ENCODE measurements at regions not wholly inside any gene's neighbourhood (a gene's known extent, or its start where the extent isn't known, plus 50 kb on each side); places are given as distances from the start of the nearest gene placed in this dataset.

- H3K4me1 Mint-ChIP-seq = no peaks in the 10 kb centered on the region
Measured at GRCh38 chr1:99173282-99173681, 91.0 kb upstream of the PLPPR4 start.

GRCh38 chr1:99173900-99174299, 90.4 kb upstream of the PLPPR4 start:
- WGBS (ENCODE audit: insufficient coverage) = 87% methylated on average over 3 of the region's 7 CpGs
- Mint-ChIP-seq H3K27ac (no peak overlapping the region), H3K9me3 (no peaks in the 10 kb centered on the region), H3K4me1 (no peaks in the 10 kb centered on the region), H3K36me3 (no peaks in the 10 kb centered on the region), H3K4me3 (no peak overlapping the region), H3K27me3 (peaks cover 14 to 16% of the 10 kb centered on the region in 2 donors)
- H3K27ac ChIP-seq (ENCODE audit: low read length) = no peak overlapping the region
- no peak for ATAC-seq (replicated peaks in 1 of 4)
- POLR2A ChIA-PET = no interaction called here
- no peak overlapping the region for H3K4me3 ChIP-seq (ENCODE audit: control insufficient read depth in 1 of 2, extremely low read depth in 1 of 2, low read length in 1 of 2)
- no peaks in the 10 kb centered on the region for H3K36me3 ChIP-seq (ENCODE audit: control insufficient read depth in 2 of 2, extremely low read depth in 1 of 2, insufficient read depth in 1 of 2, low read length in 1 of 2)
- H3K4me1 ChIP-seq (ENCODE audit: control insufficient read depth in 1 of 2, extremely low read depth in 1 of 2, insufficient read depth in 2 of 2, low read length in 2 of 2) = no peaks in the 10 kb centered on the region
- CTCF ChIA-PET = no interaction called here
- DNase-seq = no peak
- H3K9me3 ChIP-seq = no peaks in the 10 kb centered on the region
- no peaks in the 10 kb centered on the region for H3K27me3 ChIP-seq (replicated peaks in 1 of 2; ENCODE audit: control insufficient read depth in 2 of 2, extremely low read depth in 1 of 2, insufficient read depth in 2 of 2, low read length in 1 of 2)

More at GRCh38 chr1:99173282-99173681, 91.0 kb upstream of the PLPPR4 start:
- WGBS (ENCODE audit: insufficient coverage) = 100% methylated on average over 1 of the region's 3 CpGs
- Mint-ChIP-seq H3K4me3 (no peak overlapping the region), H3K36me3 (no peaks in the 10 kb centered on the region), H3K27me3 (peaks cover 13% of the 10 kb centered on the region in 2 donors), H3K9me3 (no peaks in the 10 kb centered on the region), H3K27ac (no peak overlapping the region)
- Histone ChIP-seq H3K36me3 (ENCODE audit: control insufficient read depth in 2 of 2, extremely low read depth in 1 of 2, insufficient read depth in 1 of 2, low read length in 1 of 2) (no peaks in the 10 kb centered on the region), H3K27ac (ENCODE audit: low read length) (no peak overlapping the region), H3K27me3 (replicated peaks in 1 of 2; ENCODE audit: control insufficient read depth in 2 of 2, extremely low read depth in 1 of 2, insufficient read depth in 2 of 2, low read length in 1 of 2) (no peaks in the 10 kb centered on the region), H3K4me1 (ENCODE audit: control insufficient read depth in 1 of 2, extremely low read depth in 1 of 2, insufficient read depth in 2 of 2, low read length in 2 of 2) (no peaks in the 10 kb centered on the region), H3K9me3 (no peaks in the 10 kb centered on the region), H3K4me3 (ENCODE audit: control insufficient read depth in 1 of 2, extremely low read depth in 1 of 2, low read length in 1 of 2) (no peak overlapping the region)
- ChIA-PET CTCF (no interaction called here), POLR2A (no interaction called here)
- ATAC-seq (replicated peaks in 1 of 4) = no peak
- no peak for DNase-seq

- Mint-ChIP-seq H3K27ac (no peak overlapping the region), H3K27me3 (peaks cover 10 to 12% of the 10 kb centered on the region in 2 donors), H3K9me3 (no peaks in the 10 kb centered on the region), H3K36me3 (no peaks in the 10 kb centered on the region), H3K4me3 (no peak overlapping the region), H3K4me1 (no peaks in the 10 kb centered on the region)
- Histone ChIP-seq H3K4me1 (ENCODE audit: control insufficient read depth in 1 of 2, extremely low read depth in 1 of 2, insufficient read depth in 2 of 2, low read length in 2 of 2) (no peaks in the 10 kb centered on the region), H3K9me3 (no peaks in the 10 kb centered on the region), H3K27me3 (replicated peaks in 1 of 2; ENCODE audit: control insufficient read depth in 2 of 2, extremely low read depth in 1 of 2, insufficient read depth in 2 of 2, low read length in 1 of 2) (no peaks in the 10 kb centered on the region), H3K27ac (ENCODE audit: low read length) (no peak overlapping the region), H3K4me3 (ENCODE audit: control insufficient read depth in 1 of 2, extremely low read depth in 1 of 2, low read length in 1 of 2) (no peak overlapping the region), H3K36me3 (ENCODE audit: control insufficient read depth in 2 of 2, extremely low read depth in 1 of 2, insufficient read depth in 1 of 2, low read length in 1 of 2) (no peaks in the 10 kb centered on the region)
- ChIA-PET CTCF (interaction anchor here (1.1 to 1.2 kb wide), 2 partner anchors 9 to 10 kb away, joined by 3 read pairs; no protein-coding TSS in a partner anchor), POLR2A (no interaction called here)
- WGBS (ENCODE audit: insufficient coverage) = no CpG with 5 or more reads among the region's 1 CpG
- DNase-seq (no peak), ATAC-seq (replicated peaks in 1 of 4) (no peak)
Measured at GRCh38 chr1:99176753-99177152, 87.5 kb upstream of the PLPPR4 start.

GRCh38 chr1:99177465-99177864, 86.8 kb upstream of the PLPPR4 start:
- H3K4me1 Mint-ChIP-seq = no peaks in the 10 kb centered on the region
- no peaks in the 10 kb centered on the region for H3K36me3 ChIP-seq (ENCODE audit: control insufficient read depth in 2 of 2, extremely low read depth in 1 of 2, insufficient read depth in 1 of 2, low read length in 1 of 2)
- no peak overlapping the region for H3K27ac ChIP-seq (ENCODE audit: low read length)
- DNase-seq (no peak), ATAC-seq (replicated peaks in 1 of 4) (no peak)
- no peak overlapping the region for H3K27ac Mint-ChIP-seq
- ChIA-PET CTCF (no interaction called here), POLR2A (no interaction called here)
- no peak overlapping the region for H3K4me3 Mint-ChIP-seq
- H3K4me3 ChIP-seq (ENCODE audit: control insufficient read depth in 1 of 2, extremely low read depth in 1 of 2, low read length in 1 of 2) = no peak overlapping the region
- no peaks in the 10 kb centered on the region for H3K9me3 ChIP-seq
- H3K27me3 ChIP-seq (replicated peaks in 1 of 2; ENCODE audit: control insufficient read depth in 2 of 2, extremely low read depth in 1 of 2, insufficient read depth in 2 of 2, low read length in 1 of 2) = no peaks in the 10 kb centered on the region
- no peaks in the 10 kb centered on the region for H3K4me1 ChIP-seq (ENCODE audit: control insufficient read depth in 1 of 2, extremely low read depth in 1 of 2, insufficient read depth in 2 of 2, low read length in 2 of 2)
- H3K9me3 Mint-ChIP-seq = no peaks in the 10 kb centered on the region
- no CpG with 5 or more reads among the region's 1 CpG for WGBS (ENCODE audit: insufficient coverage)
- H3K27me3 Mint-ChIP-seq = peaks cover 10 to 12% of the 10 kb centered on the region in 2 donors
- no peaks in the 10 kb centered on the region for H3K36me3 Mint-ChIP-seq

- Mint-ChIP-seq H3K27ac (no peak overlapping the region), H3K4me3 (no peak overlapping the region), H3K27me3 (peaks cover 2 to 5% of the 10 kb centered on the region in 2 donors), H3K9me3 (no peaks in the 10 kb centered on the region), H3K36me3 (no peaks in the 10 kb centered on the region), H3K4me1 (no peaks in the 10 kb centered on the region)
- 33% methylated on average over 3 of the region's 3 CpGs for WGBS (ENCODE audit: insufficient coverage)
- CTCF ChIA-PET = interaction anchor here (0.6 to 1.5 kb wide), 9 partner anchors 13 to 1688 kb away, joined by 3 to 7 read pairs (median 3); no protein-coding TSS in a partner anchor
- Histone ChIP-seq H3K27ac (ENCODE audit: low read length) (no peak overlapping the region), H3K4me3 (ENCODE audit: control insufficient read depth in 1 of 2, extremely low read depth in 1 of 2, low read length in 1 of 2) (no peak overlapping the region), H3K27me3 (replicated peaks in 1 of 2; ENCODE audit: control insufficient read depth in 2 of 2, extremely low read depth in 1 of 2, insufficient read depth in 2 of 2, low read length in 1 of 2) (no peaks in the 10 kb centered on the region), H3K9me3 (no peaks in the 10 kb centered on the region), H3K4me1 (ENCODE audit: control insufficient read depth in 1 of 2, extremely low read depth in 1 of 2, insufficient read depth in 2 of 2, low read length in 2 of 2) (no peaks in the 10 kb centered on the region), H3K36me3 (ENCODE audit: control insufficient read depth in 2 of 2, extremely low read depth in 1 of 2, insufficient read depth in 1 of 2, low read length in 1 of 2) (no peaks in the 10 kb centered on the region)
- ATAC-seq (replicated peaks in 1 of 4) (peak; percentile 58 to 86 (median 72)), DNase-seq (peak in 34 of 35 experiments; percentile 10 to 75 (median 44))
- POLR2A ChIA-PET = interaction anchor here in 1 of 2 donors (0.6 kb wide), 1 partner anchor 152 kb away, joined by 3 read pairs; no protein-coding TSS in a partner anchor
Measured at GRCh38 chr1:99180343-99180808, 83.9 kb upstream of the PLPPR4 start.

- Mint-ChIP-seq H3K36me3 (no peaks in the 10 kb centered on the region), H3K4me3 (no peak overlapping the region), H3K9me3 (no peaks in the 10 kb centered on the region), H3K27ac (no peak overlapping the region), H3K4me1 (no peaks in the 10 kb centered on the region), H3K27me3 (peaks cover 2 to 5% of the 10 kb centered on the region in 2 donors)
- ChIA-PET CTCF (interaction anchor here (0.7 to 1.5 kb wide), 9 partner anchors 12 to 1688 kb away, joined by 3 to 7 read pairs (median 3); no protein-coding TSS in a partner anchor), POLR2A (interaction anchor here in 1 of 2 donors (0.6 kb wide), 1 partner anchor 153 kb away, joined by 3 read pairs; no protein-coding TSS in a partner anchor)
- Histone ChIP-seq H3K27ac (ENCODE audit: low read length) (no peak overlapping the region), H3K36me3 (ENCODE audit: control insufficient read depth in 2 of 2, extremely low read depth in 1 of 2, insufficient read depth in 1 of 2, low read length in 1 of 2) (no peaks in the 10 kb centered on the region), H3K4me1 (ENCODE audit: control insufficient read depth in 1 of 2, extremely low read depth in 1 of 2, insufficient read depth in 2 of 2, low read length in 2 of 2) (no peaks in the 10 kb centered on the region), H3K9me3 (no peaks in the 10 kb centered on the region), H3K27me3 (replicated peaks in 1 of 2; ENCODE audit: control insufficient read depth in 2 of 2, extremely low read depth in 1 of 2, insufficient read depth in 2 of 2, low read length in 1 of 2) (no peaks in the 10 kb centered on the region), H3K4me3 (ENCODE audit: control insufficient read depth in 1 of 2, extremely low read depth in 1 of 2, low read length in 1 of 2) (no peak overlapping the region)
- ATAC-seq (replicated peaks in 1 of 4) (no peak), DNase-seq (no peak)
- no CpG with 5 or more reads among the region's 2 CpGs for WGBS (ENCODE audit: insufficient coverage)
Measured at GRCh38 chr1:99180915-99181314, 83.4 kb upstream of the PLPPR4 start.

Measured in T-cell (primary cell).